Esophagus muscularis mucosa (tissue), 4 donors: ENCODE measurements at regions not wholly inside any gene's neighbourhood (a gene's known extent, or its start where the extent isn't known, plus 50 kb on each side); places are given as distances from the start of the nearest gene placed in this dataset.

Experiments used
- DNase-seq: peaks from one replicate; pipeline ENCODE4 v3.0.0-alpha.2; 2017; ENCODE audit errors: extremely low spot score
- H3K27ac ChIP-seq, 4 donors: fragments of 200-600 bp; sonication (generic); replicated peaks in 1 of 4; 1 replicate in 3 of 4; 2 replicates in 1 of 4; pipeline ENCODE4 v1.5.1; 2016 to 2019; ENCODE audit warnings: mild to moderate bottlenecking in 1 of 4
- H3K27me3 ChIP-seq, 4 donors: fragments of 200-600 bp; sonication (generic); one replicate each; pipeline versions ENCODE4 v1.5.1 to v1.6.0; 2016 to 2019
- H3K36me3 ChIP-seq, 4 donors: fragments of 200-600 bp; sonication (generic); one replicate each; pipeline ENCODE4 v1.5.1; 2016 to 2019
- H3K4me1 ChIP-seq, 4 donors: fragments of 200-600 bp; sonication (generic); one replicate each; pipeline ENCODE4 v1.5.1; 2016 to 2019
- H3K4me3 ChIP-seq, 4 donors: fragments of 200-600 bp; sonication (generic); 1 replicate in 2 of 4; 2 replicates in 2 of 4; pipeline ENCODE4 v1.5.1; 2016 to 2019; ENCODE audit warnings: mild to moderate bottlenecking in 4 of 4, moderate library complexity in 1 of 4
- H3K9me3 ChIP-seq, 4 donors: fragments of 200-600 bp; sonication (generic); 1 replicate in 3 of 4; 2 replicates in 1 of 4; pipeline ENCODE4 v1.5.1; 2016 to 2019
- CTCF ChIP-seq, 3 experiments: fragments of 200-600 bp in 2 of 3; fragments of 450-650 bp in 1 of 3; sonication (generic) in 2 of 3; IDR thresholded peaks; one replicate each; pipeline ENCODE4 v1.5.1; 2017 to 2019; ENCODE audit warnings: antibody characterized with exemption in 3 of 3, mild to moderate bottlenecking in 2 of 3, moderate library complexity in 1 of 3
- EP300 ChIP-seq: sonication (generic); formaldehyde crosslinking; IDR thresholded peaks from one replicate; pipeline ENCODE4 v1.6.1; 2017; ENCODE audit warnings: antibody characterized with exemption
- POLR2A ChIP-seq: fragments of 450-650 bp; IDR thresholded peaks from one replicate; pipeline ENCODE4 v1.6.1; 2017; ENCODE audit warnings: antibody characterized with exemption, moderate library complexity, mild to moderate bottlenecking, low read depth
- POLR2AphosphoS5 ChIP-seq, 2 donors: sonication (generic); formaldehyde crosslinking; IDR thresholded peaks; one replicate each; pipeline ENCODE4 v1.6.1; 2017; ENCODE audit warnings: antibody characterized with exemption in 2 of 2
- WGBS: methylation state at CpG from one replicate; pipeline ENCODE4 v1.1.5; 2018; 5-methylcytosine and 5-hydroxymethylcytosine counted together
- intact Hi-C: fragments of 100-400 bp; cut with DNase I; formaldehyde crosslinking; loops from one replicate; pipeline ENCODE4 v1.15.1; 2023

DNA sequence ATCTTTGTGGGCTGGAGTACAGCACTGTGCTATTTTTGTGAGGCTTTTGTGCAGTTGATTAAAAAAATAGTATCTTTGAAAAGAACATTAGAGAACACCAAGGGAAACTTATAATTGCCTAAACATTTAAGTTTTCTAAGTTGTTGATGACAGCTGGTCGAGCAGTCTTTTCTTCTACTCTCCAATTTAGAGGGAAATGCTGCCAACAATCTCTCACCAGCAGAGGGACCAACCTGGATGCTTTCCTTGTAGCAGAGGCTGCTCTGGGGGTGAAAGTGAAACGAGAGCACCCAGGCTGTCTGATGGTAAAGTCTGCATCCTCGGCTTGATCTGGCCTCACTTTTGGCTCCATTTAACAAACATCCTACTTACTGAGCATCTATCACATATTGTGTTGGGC, 1286.5 kb upstream of the TENM4 start:
- no peak overlapping the region for H3K4me3 ChIP-seq
- H3K4me1 ChIP-seq: no peaks in the 10 kb centered on the region
- H3K9me3 ChIP-seq: no peaks in the 10 kb centered on the region
- no peak for DNase-seq
- H3K36me3 ChIP-seq: no peaks in the 10 kb centered on the region
- TF ChIP-seq POLR2AphosphoS5 (IDR thresholded peaks at IDR 0.05) (no peak), EP300 (no peak), CTCF (IDR thresholded peaks at IDR 0.05) (no peak), POLR2A (no peak)
- no peaks in the 10 kb centered on the region for H3K27me3 ChIP-seq
- intact Hi-C loops: no loop called here
- H3K27ac ChIP-seq: no peak overlapping the region
- WGBS: 15% methylated on average over 3 of the region's 3 CpGs

DNA sequence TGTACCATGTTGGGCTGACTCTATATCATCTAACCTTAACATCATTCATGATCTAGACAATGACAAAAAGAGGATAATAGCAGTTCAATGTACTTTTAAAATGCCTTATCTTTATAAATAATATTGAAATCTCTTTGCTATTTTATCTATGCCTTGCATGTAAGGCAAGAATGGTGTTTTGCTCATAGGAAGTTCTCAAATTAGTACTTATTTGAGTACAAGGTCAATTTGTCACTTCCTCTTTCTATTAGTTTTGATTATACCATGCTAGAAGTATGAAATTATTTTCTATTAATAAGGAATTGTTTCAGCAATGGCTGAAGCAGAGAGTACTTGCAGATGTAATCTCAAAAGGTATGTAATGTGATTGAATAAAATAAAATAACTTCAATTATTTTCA, 1285.4 kb upstream of the TENM4 start:
- no peak overlapping the region for H3K27ac ChIP-seq
- no peak overlapping the region for H3K4me3 ChIP-seq
- intact Hi-C loops: no loop called here
- H3K4me1 ChIP-seq: no peaks in the 10 kb centered on the region
- H3K27me3 ChIP-seq: no peaks in the 10 kb centered on the region
- DNase-seq: no peak
- H3K36me3 ChIP-seq: no peaks in the 10 kb centered on the region
- TF ChIP-seq POLR2A (no peak), POLR2AphosphoS5 (IDR thresholded peaks at IDR 0.05) (no peak), CTCF (IDR thresholded peaks at IDR 0.05) (no peak), EP300 (no peak)
- H3K9me3 ChIP-seq: no peaks in the 10 kb centered on the region

DNA sequence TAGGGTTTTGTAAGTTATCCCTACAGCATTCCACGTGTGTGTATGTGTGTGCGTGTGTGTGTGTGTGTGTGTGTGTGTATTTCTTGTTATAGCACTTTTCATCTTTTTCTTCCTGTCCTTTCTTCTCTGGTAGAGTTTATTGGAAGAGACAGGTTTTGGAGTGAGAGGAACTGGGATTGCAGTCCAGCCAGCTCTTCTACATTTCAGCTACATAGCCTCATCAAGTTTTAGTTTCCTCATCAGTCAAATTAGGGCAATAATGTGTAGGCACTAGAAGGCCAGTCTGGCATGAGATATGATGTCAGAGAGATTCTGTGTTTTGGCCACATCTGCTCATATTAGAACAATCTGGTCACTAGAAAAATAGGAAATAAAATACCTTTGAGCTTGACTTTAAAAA, 1283.5 kb upstream of the TENM4 start:
- H3K27ac ChIP-seq: no peak overlapping the region
- H3K4me1 ChIP-seq: no peaks in the 10 kb centered on the region
- H3K36me3 ChIP-seq: no peaks in the 10 kb centered on the region
- no peak for DNase-seq
- H3K9me3 ChIP-seq: no peaks in the 10 kb centered on the region
- intact Hi-C loops: no loop called here
- no peak overlapping the region for H3K4me3 ChIP-seq
- 38% methylated on average over 2 of the region's 2 CpGs for WGBS
- no peaks in the 10 kb centered on the region for H3K27me3 ChIP-seq
- TF ChIP-seq POLR2AphosphoS5 (IDR thresholded peaks at IDR 0.05) (no peak), CTCF (IDR thresholded peaks at IDR 0.05) (no peak), POLR2A (no peak)

DNA sequence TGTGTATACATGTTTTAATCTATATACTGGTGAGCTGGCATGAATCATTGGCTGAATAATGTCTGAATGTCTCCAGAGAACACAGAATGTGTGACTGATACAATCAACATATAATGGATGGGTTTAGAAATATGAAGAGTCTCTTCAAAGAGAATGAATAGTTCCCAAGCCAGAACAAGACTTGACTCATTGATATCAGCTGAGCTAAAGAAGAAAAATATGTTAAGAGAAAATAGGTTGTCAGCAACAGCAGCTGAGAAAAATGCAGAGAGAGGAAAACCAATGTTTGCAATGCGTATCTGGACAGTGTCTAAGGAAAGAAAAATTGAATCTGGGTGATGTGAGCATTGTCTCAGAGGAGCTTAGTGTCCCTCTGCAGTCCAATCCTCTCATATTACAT, 1281.8 kb upstream of the TENM4 start:
- 80% methylated on average over 1 of the region's 1 CpG for WGBS
- intact Hi-C loops: no loop called here
- H3K27me3 ChIP-seq: no peaks in the 10 kb centered on the region
- no peaks in the 10 kb centered on the region for H3K4me1 ChIP-seq
- no peaks in the 10 kb centered on the region for H3K36me3 ChIP-seq
- no peak for DNase-seq
- H3K4me3 ChIP-seq: no peak overlapping the region
- H3K9me3 ChIP-seq: no peaks in the 10 kb centered on the region
- no peak overlapping the region for H3K27ac ChIP-seq
- TF ChIP-seq POLR2A (no peak), CTCF (IDR thresholded peaks at IDR 0.05) (no peak), EP300 (no peak), POLR2AphosphoS5 (IDR thresholded peaks at IDR 0.05) (no peak)

GRCh38 chr11:80720295-80720694, 1279.5 kb upstream of the TENM4 start:
- H3K36me3 ChIP-seq: no peaks in the 10 kb centered on the region
- TF ChIP-seq EP300: no peak
- no peak for TF ChIP-seq CTCF (IDR thresholded peaks at IDR 0.05)
- TF ChIP-seq POLR2A: no peak
- no peak for TF ChIP-seq POLR2AphosphoS5 (IDR thresholded peaks at IDR 0.05)
- no peak overlapping the region for H3K27ac ChIP-seq
- DNase-seq: no peak
- 76% methylated on average over 4 of the region's 4 CpGs for WGBS
- H3K4me3 ChIP-seq: no peak overlapping the region
- no peaks in the 10 kb centered on the region for H3K27me3 ChIP-seq
- intact Hi-C loops: no loop called here
- no peaks in the 10 kb centered on the region for H3K9me3 ChIP-seq
- H3K4me1 ChIP-seq: no peaks in the 10 kb centered on the region
